WTC11 (cell line): ENCODE measurements at regions not wholly inside any gene's neighbourhood (a gene's known extent, or its start where the extent isn't known, plus 50 kb on each side); places are given as distances from the start of the nearest gene placed in this dataset.

Experiments used
- ATAC-seq: fragments of 200-7000 bp; cut with Tn5 transposase; 2 replicates; pipeline ENCODE4 v1.10.0; 2021; ENCODE audit warnings: mild to moderate bottlenecking, moderate library complexity
- CTCF ChIA-PET: fragments of 300-600 bp; sonication (Branson Sonifier 250); formaldehyde crosslinking; loops from one replicate; lab custom pipeline; 2021; ENCODE audit warnings: antibody characterized with exemption; lab: Charles Lee
- POLR2A ChIA-PET: fragments of 350-600 bp; sonication (Branson Sonifier 250); formaldehyde crosslinking; loops from one replicate; lab custom pipeline; 2021; ENCODE audit warnings: antibody characterized with exemption; lab: Charles Lee
- DNase-seq: peaks from one replicate; pipeline ENCODE4 v3.0.0; 2021; ENCODE audit warnings: low spot score
- H3K27ac Mint-ChIP-seq: 2 replicates; pipeline ENCODE4 v1.8.0; 2021; ENCODE audit warnings: mixed read lengths
- H3K27me3 Mint-ChIP-seq: 2 replicates; pipeline ENCODE4 v1.8.0; 2021; ENCODE audit warnings: low read depth, mild to moderate bottlenecking, moderate library complexity, mixed read lengths
- H3K36me3 Mint-ChIP-seq: 2 replicates; pipeline ENCODE4 v1.8.0; 2021; ENCODE audit warnings: mixed read lengths
- H3K4me1 Mint-ChIP-seq: 2 replicates; pipeline ENCODE4 v1.8.0; 2022; ENCODE audit warnings: mixed read lengths
- H3K4me3 Mint-ChIP-seq: 2 replicates; pipeline ENCODE4 v1.8.0; 2021; ENCODE audit warnings: mild to moderate bottlenecking, moderate library complexity, mixed read lengths
- H3K9me3 Mint-ChIP-seq: 2 replicates; pipeline ENCODE4 v1.8.0; 2021; ENCODE audit warnings: mixed read lengths
- CREM ChIP-seq: sonication (generic); formaldehyde crosslinking; IDR thresholded peaks from 2 replicates; pipeline ENCODE4 v1.8.1; 2022; ENCODE audit warnings: mild to moderate bottlenecking, missing genetic modification reagents, moderate library complexity
- CTCF ChIP-seq: fragments of 200-600 bp; IDR thresholded peaks from 2 replicates; pipeline ENCODE4 v1.8.0; 2022; ENCODE audit warnings: antibody characterized with exemption
- ESRRA ChIP-seq: sonication (generic); formaldehyde crosslinking; IDR thresholded peaks from 2 replicates; pipeline ENCODE4 v1.8.1; 2022; ENCODE audit warnings: mild to moderate bottlenecking, missing genetic modification reagents, borderline replicate concordance
- FOXK1 ChIP-seq: sonication (generic); formaldehyde crosslinking; IDR thresholded peaks from 2 replicates; pipeline ENCODE4 v1.8.0; 2022; ENCODE audit warnings: mild to moderate bottlenecking, moderate library complexity, missing genetic modification reagents
- GRHL2 ChIP-seq: fragments of 250-450 bp; sonication (Bioruptor Pico); IDR thresholded peaks from 2 replicates; pipeline ENCODE4 v1.8.0; 2022; ENCODE audit warnings: mild to moderate bottlenecking, moderate library complexity; ENCODE audit not compliant: insufficient replicate concordance, severe bottlenecking
- GTF2I ChIP-seq: fragments of 250-450 bp; sonication (Bioruptor Pico); conservative IDR thresholded peaks from 2 replicates; pipeline ENCODE4 v1.4.0; 2021; ENCODE audit warnings: mild to moderate bottlenecking
- IRF2 ChIP-seq: sonication (generic); formaldehyde crosslinking; IDR thresholded peaks from 2 replicates; pipeline ENCODE4 v1.8.0; 2022; ENCODE audit warnings: low read depth, missing genetic modification reagents, borderline replicate concordance
- MYBL2 ChIP-seq: sonication (generic); formaldehyde crosslinking; IDR thresholded peaks from 2 replicates; pipeline ENCODE4 v1.8.1; 2023; ENCODE audit warnings: mild to moderate bottlenecking, moderate library complexity, missing genetic modification reagents
- NR3C1 ChIP-seq: sonication (generic); formaldehyde crosslinking; conservative IDR thresholded peaks from 2 replicates; pipeline ENCODE4 v1.8.1; 2023; ENCODE audit warnings: low read depth, mild to moderate bottlenecking, missing genetic modification reagents
- OVOL2 ChIP-seq: fragments of 250-450 bp; sonication (Bioruptor Pico); IDR thresholded peaks from 2 replicates; pipeline ENCODE4 v1.9.0; 2021; ENCODE audit warnings: mild to moderate bottlenecking, borderline replicate concordance
- SMAD4 ChIP-seq: sonication (generic); formaldehyde crosslinking; IDR thresholded peaks from 2 replicates; pipeline ENCODE4 v1.8.0; 2022; ENCODE audit warnings: mild to moderate bottlenecking, missing genetic modification reagents
- ZSCAN18 ChIP-seq: fragments of 250-450 bp; sonication (Bioruptor Pico); IDR thresholded peaks from 2 replicates; pipeline ENCODE4 v2.1.2; 2022; ENCODE audit warnings: mild to moderate bottlenecking, moderate library complexity
- TF ChIP-seq, protein P1 (sequence below): sonication (generic); formaldehyde crosslinking; IDR thresholded peaks from 2 replicates; pipeline ENCODE4 v1.8.0; 2022; ENCODE audit warnings: missing genetic modification reagents
- TF ChIP-seq, protein P2 (sequence below): sonication (generic); formaldehyde crosslinking; IDR thresholded peaks from 2 replicates; pipeline ENCODE4 v1.8.1; 2023; ENCODE audit warnings: mild to moderate bottlenecking, missing genetic modification reagents, moderate library complexity

DNA sequence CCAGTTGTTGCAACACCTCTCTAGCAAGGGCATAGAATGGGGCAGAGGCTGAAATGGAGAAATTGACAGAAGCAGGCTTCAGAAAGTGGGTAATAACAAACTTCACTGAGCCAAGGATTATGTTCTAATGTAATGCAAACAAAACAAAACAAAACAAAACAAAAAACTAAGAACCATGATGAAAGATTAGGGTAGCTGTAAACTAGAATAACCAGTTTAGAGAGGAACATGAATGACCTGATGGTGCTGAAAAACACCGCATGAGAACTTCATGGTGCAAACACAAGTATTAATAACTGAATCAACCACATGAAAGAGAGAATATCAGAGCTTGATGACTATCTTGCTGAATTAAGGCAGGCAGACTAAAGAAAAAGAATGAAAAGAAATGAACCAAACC lies 1707.7 kb downstream of the BRINP3 start (continued):
- TF ChIP-seq, protein P1, sequence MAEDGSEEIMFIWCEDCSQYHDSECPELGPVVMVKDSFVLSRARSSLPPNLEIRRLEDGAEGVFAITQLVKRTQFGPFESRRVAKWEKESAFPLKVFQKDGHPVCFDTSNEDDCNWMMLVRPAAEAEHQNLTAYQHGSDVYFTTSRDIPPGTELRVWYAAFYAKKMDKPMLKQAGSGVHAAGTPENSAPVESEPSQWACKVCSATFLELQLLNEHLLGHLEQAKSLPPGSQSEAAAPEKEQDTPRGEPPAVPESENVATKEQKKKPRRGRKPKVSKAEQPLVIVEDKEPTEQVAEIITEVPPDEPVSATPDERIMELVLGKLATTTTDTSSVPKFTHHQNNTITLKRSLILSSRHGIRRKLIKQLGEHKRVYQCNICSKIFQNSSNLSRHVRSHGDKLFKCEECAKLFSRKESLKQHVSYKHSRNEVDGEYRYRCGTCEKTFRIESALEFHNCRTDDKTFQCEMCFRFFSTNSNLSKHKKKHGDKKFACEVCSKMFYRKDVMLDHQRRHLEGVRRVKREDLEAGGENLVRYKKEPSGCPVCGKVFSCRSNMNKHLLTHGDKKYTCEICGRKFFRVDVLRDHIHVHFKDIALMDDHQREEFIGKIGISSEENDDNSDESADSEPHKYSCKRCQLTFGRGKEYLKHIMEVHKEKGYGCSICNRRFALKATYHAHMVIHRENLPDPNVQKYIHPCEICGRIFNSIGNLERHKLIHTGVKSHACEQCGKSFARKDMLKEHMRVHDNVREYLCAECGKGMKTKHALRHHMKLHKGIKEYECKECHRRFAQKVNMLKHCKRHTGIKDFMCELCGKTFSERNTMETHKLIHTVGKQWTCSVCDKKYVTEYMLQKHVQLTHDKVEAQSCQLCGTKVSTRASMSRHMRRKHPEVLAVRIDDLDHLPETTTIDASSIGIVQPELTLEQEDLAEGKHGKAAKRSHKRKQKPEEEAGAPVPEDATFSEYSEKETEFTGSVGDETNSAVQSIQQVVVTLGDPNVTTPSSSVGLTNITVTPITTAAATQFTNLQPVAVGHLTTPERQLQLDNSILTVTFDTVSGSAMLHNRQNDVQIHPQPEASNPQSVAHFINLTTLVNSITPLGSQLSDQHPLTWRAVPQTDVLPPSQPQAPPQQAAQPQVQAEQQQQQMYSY (CRISPR knock-in tag): no peak
- TF ChIP-seq GRHL2 (CRISPR knock-in tag) (no peak), IRF2 (CRISPR knock-in tag) (no peak), OVOL2 (CRISPR knock-in tag) (no peak), MYBL2 (no peak)

DNA sequence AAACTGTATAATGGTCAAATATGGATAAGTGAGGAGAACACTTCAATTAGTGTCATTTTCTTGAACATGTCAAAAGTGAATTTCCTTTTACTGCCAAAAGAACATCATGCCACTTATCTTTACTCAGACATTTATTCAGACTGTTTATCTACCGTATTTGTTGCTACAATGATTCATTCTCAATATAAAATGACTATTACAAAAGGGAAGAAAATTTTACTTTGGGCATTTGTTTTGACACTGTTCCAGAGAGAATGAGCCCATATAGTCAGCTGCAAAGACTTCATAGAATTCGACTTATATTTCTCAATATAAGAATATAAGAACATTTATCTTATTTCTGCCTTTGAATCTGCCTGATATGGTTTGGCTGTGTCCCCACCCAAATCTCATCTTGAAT lies 1699.1 kb downstream of the BRINP3 start:
- Mint-ChIP-seq H3K4me3 (no peak overlapping the region), H3K27ac (no peak overlapping the region), H3K27me3 (no peaks in the 10 kb centered on the region), H3K9me3 (peaks cover 44% of the 10 kb centered on the region), H3K36me3 (peaks cover 18% of the 10 kb centered on the region), H3K4me1 (no peaks in the 10 kb centered on the region)
- no peak for TF ChIP-seq GTF2I (CRISPR knock-in tag)
- no peak for TF ChIP-seq GRHL2 (CRISPR knock-in tag)
- TF ChIP-seq SMAD4 (CRISPR knock-in tag): no peak
- no peak for TF ChIP-seq CTCF
- no peak for TF ChIP-seq ESRRA
- ATAC-seq (no peak), DNase-seq (no peak)
- ChIA-PET CTCF (no interaction called here), POLR2A (no interaction called here)

DNA sequence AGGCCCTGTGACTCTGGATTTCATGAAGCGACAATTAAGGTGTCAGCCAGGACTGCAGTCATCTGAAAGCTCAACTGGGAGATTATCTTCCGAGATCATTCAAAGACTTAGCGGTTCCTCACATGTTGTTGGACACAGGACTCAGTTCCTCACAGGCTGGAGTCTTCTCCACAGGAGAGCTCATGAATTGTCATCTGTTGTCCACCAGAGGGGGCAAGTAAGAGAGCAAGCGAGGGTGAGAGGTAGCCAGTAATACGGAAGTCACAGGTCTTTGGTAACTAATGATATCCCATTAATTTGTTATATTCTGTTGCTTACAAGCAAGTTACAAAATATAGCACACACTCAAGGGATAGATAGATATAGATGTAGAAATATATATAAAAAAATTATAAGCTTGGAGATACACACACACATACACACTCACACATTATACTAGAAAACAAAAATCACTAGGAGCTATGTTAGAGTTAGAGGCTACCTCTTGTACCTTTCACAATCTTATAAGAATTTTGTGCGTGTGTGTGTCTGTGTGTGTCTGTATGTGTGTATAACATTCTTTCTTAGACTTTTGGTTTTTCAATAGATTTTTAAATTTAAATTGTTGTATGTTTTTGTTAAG lies 1695.3 kb downstream of the BRINP3 start:
- ChIA-PET CTCF (interaction anchor here (0.6 to 2.5 kb wide), 18 partner anchors 8 to 373 kb away, joined by 3 to 16 read pairs (median 4); no protein-coding TSS in a partner anchor), POLR2A (no interaction called here)
- H3K27me3 Mint-ChIP-seq: no peaks in the 10 kb centered on the region
- H3K27ac Mint-ChIP-seq: no peak overlapping the region
- no peak overlapping the region for H3K4me3 Mint-ChIP-seq
- DNase-seq (peak; percentile 24), ATAC-seq (peak; percentile 100)
- no peaks in the 10 kb centered on the region for H3K4me1 Mint-ChIP-seq
- H3K9me3 Mint-ChIP-seq: peaks cover 13% of the 10 kb centered on the region
- TF ChIP-seq ZSCAN18 (CRISPR knock-in tag) (no peak), NR3C1 (CRISPR knock-in tag) (no peak), MYBL2 (no peak), CREM (CRISPR knock-in tag) (no peak), FOXK1 (CRISPR knock-in tag) (no peak), CTCF (peak; percentile 43; the same call in 1 of the 2 replicates)
- TF ChIP-seq, protein P2, sequence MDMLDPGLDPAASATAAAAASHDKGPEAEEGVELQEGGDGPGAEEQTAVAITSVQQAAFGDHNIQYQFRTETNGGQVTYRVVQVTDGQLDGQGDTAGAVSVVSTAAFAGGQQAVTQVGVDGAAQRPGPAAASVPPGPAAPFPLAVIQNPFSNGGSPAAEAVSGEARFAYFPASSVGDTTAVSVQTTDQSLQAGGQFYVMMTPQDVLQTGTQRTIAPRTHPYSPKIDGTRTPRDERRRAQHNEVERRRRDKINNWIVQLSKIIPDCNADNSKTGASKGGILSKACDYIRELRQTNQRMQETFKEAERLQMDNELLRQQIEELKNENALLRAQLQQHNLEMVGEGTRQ (CRISPR knock-in tag): no peak
- 0 out of 2 replicates have a peak, but pooled peaks cover 2% of the 10 kb centered on the region for H3K36me3 Mint-ChIP-seq
